Chondrocyte (in vitro differentiated cells): ENCODE measurements at regions not wholly inside any gene's neighbourhood (a gene's known extent, or its start where the extent isn't known, plus 50 kb on each side); places are given as distances from the start of the nearest gene placed in this dataset.

Source experiments
- DNase-seq: peaks from one replicate; pipeline ENCODE4 v3.0.0; 2021; ENCODE audit warnings: mixed read lengths, low spot score
- H3K27ac Mint-ChIP-seq: one replicate; pipeline ENCODE4 v1.8.0; 2021; ENCODE audit warnings: mild to moderate bottlenecking, moderate library complexity, mixed read lengths; ENCODE audit not compliant: unreplicated experiment
- H3K27me3 Mint-ChIP-seq: 2 replicates; pipeline ENCODE4 v1.8.0; 2021; ENCODE audit warnings: low read depth, mixed read lengths
- H3K36me3 Mint-ChIP-seq: 2 replicates; pipeline ENCODE4 v1.8.0; 2021; ENCODE audit warnings: low read depth, mixed read lengths
- H3K4me1 Mint-ChIP-seq: 2 replicates; pipeline ENCODE4 v1.8.0; 2021; ENCODE audit warnings: low read depth, mild to moderate bottlenecking, mixed read lengths
- H3K4me3 Mint-ChIP-seq: one replicate; pipeline ENCODE4 v1.8.0; 2021; ENCODE audit warnings: mild to moderate bottlenecking, moderate library complexity, mixed read lengths; ENCODE audit not compliant: unreplicated experiment
- H3K9me3 Mint-ChIP-seq: 2 replicates; pipeline ENCODE4 v1.8.0; 2021; ENCODE audit warnings: low read depth, mixed read lengths
- TF ChIP-seq, protein P1 (sequence below): fragments of 200-600 bp; sonication (generic); IDR thresholded peaks from 2 replicates; pipeline ENCODE4 v1.5.0; 2021; ENCODE audit warnings: antibody characterized with exemption, mild to moderate bottlenecking, moderate library complexity

GRCh38 chr2:129457277-129457818 is 522.1 kb upstream of the RAB6C start:
- Mint-ChIP-seq H3K27me3 (no peaks in the 10 kb centered on the region), H3K27ac (no peak overlapping the region), H3K36me3 (no peaks in the 10 kb centered on the region), H3K4me1 (no peaks in the 10 kb centered on the region), H3K9me3 (peaks cover 2% of the 10 kb centered on the region), H3K4me3 (no peak overlapping the region)
- TF ChIP-seq, protein P1, sequence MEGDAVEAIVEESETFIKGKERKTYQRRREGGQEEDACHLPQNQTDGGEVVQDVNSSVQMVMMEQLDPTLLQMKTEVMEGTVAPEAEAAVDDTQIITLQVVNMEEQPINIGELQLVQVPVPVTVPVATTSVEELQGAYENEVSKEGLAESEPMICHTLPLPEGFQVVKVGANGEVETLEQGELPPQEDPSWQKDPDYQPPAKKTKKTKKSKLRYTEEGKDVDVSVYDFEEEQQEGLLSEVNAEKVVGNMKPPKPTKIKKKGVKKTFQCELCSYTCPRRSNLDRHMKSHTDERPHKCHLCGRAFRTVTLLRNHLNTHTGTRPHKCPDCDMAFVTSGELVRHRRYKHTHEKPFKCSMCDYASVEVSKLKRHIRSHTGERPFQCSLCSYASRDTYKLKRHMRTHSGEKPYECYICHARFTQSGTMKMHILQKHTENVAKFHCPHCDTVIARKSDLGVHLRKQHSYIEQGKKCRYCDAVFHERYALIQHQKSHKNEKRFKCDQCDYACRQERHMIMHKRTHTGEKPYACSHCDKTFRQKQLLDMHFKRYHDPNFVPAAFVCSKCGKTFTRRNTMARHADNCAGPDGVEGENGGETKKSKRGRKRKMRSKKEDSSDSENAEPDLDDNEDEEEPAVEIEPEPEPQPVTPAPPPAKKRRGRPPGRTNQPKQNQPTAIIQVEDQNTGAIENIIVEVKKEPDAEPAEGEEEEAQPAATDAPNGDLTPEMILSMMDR: no peak
- no peak for DNase-seq

GRCh38 chr2:129458006-129458405 is 521.5 kb upstream of the RAB6C start:
- Mint-ChIP-seq H3K27ac (no peak overlapping the region), H3K36me3 (no peaks in the 10 kb centered on the region), H3K27me3 (no peaks in the 10 kb centered on the region), H3K4me3 (no peak overlapping the region), H3K9me3 (peaks cover 2% of the 10 kb centered on the region), H3K4me1 (no peaks in the 10 kb centered on the region)
- no peak for DNase-seq
- TF ChIP-seq, protein P1: no peak

GRCh38 chr2:129458436-129458835 is 521.0 kb upstream of the RAB6C start:
- H3K9me3 Mint-ChIP-seq: peaks cover under 1% of the 10 kb centered on the region
- H3K27ac Mint-ChIP-seq: no peak overlapping the region
- no peak overlapping the region for H3K4me3 Mint-ChIP-seq
- no peaks in the 10 kb centered on the region for H3K27me3 Mint-ChIP-seq
- no peaks in the 10 kb centered on the region for H3K4me1 Mint-ChIP-seq
- TF ChIP-seq, protein P1: no peak
- no peak for DNase-seq
- H3K36me3 Mint-ChIP-seq: no peaks in the 10 kb centered on the region

GRCh38 chr2:129459200-129459876 is 520.1 kb upstream of the RAB6C start:
- H3K4me1 Mint-ChIP-seq: no peaks in the 10 kb centered on the region

GRCh38 chr2:129459881-129460280 is 519.6 kb upstream of the RAB6C start:
- H3K4me3 Mint-ChIP-seq: no peak overlapping the region
- no peaks in the 10 kb centered on the region for H3K27me3 Mint-ChIP-seq
- no peak overlapping the region for H3K27ac Mint-ChIP-seq
- TF ChIP-seq, protein P1: no peak
- H3K9me3 Mint-ChIP-seq: no peaks in the 10 kb centered on the region
- no peak for DNase-seq
- H3K4me1 Mint-ChIP-seq: no peaks in the 10 kb centered on the region
- no peaks in the 10 kb centered on the region for H3K36me3 Mint-ChIP-seq

More at GRCh38 chr2:129459200-129459876, 520.1 kb upstream of the RAB6C start:
- no peak overlapping the region for H3K27ac Mint-ChIP-seq
- no peaks in the 10 kb centered on the region for H3K9me3 Mint-ChIP-seq
- no peaks in the 10 kb centered on the region for H3K36me3 Mint-ChIP-seq
- no peak for DNase-seq
- H3K27me3 Mint-ChIP-seq: no peaks in the 10 kb centered on the region
- H3K4me3 Mint-ChIP-seq: no peak overlapping the region
- TF ChIP-seq, protein P1: no peak
